ENCODE measurements at regions not wholly inside any gene's neighbourhood (a gene's known extent, or its start where the extent isn't known, plus 50 kb on each side); places are given as distances from the start of the nearest gene placed in this dataset.
"Not testable (repeated sequence)": the region's sequence is repeated elsewhere in the genome, so short reads cannot be mapped to it uniquely, and the experiment has no call there.

GRCh38 chr7:17095931-17096330 lies 202.5 kb upstream of the AHR start:
- DNase-seq = no peak

- DNase-seq = no peak
These were observed 200.7 kb upstream of the AHR start for GRCh38 chr7:17097668-17098297.

- DNase-seq = no peak
These were observed 199.9 kb upstream of the AHR start for GRCh38 chr7:17098515-17098914.

DNA sequence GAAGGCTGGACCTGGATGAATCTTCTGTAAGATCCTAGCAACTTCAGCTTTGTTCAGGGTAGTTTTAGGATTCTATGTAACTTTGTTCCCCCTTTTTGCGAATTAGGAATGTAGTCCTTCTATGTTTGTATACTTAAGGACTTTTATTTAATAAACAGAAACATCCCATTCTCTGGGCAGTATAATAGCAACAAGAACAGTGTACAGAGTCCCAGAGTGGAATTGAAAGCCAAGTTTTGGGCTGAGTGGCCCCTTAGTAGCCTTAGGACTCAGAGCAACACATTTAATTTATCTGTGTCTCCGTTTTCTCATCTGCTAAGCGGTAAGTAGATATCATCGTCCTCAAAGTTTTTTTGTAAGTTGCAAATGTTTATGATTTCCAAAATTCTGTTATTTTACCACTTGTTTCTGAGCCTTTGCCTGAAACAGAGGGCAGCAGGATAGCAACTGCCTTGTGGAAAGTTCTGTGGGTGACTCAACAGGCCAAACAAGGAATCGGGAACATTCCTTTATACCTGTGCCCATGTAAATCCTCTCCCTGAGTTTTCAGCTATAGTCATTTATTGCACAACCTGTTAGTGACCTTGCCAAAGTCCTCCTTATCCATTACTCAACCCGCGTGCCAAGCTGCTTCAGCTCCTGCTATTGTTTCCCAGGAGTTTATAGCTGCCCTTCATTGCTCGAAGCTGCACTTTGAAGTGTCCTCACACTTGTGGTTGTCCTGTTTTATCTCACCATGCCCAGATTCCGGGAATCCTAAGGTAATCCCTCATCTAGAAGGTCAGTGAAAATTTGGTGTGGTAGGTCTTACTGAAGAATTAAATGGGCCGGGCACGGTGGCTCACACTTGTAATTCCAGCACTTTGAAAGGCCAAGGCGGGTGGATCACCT lies 199.1 kb upstream of the AHR start:
- DNase-seq = no peak

DNA sequence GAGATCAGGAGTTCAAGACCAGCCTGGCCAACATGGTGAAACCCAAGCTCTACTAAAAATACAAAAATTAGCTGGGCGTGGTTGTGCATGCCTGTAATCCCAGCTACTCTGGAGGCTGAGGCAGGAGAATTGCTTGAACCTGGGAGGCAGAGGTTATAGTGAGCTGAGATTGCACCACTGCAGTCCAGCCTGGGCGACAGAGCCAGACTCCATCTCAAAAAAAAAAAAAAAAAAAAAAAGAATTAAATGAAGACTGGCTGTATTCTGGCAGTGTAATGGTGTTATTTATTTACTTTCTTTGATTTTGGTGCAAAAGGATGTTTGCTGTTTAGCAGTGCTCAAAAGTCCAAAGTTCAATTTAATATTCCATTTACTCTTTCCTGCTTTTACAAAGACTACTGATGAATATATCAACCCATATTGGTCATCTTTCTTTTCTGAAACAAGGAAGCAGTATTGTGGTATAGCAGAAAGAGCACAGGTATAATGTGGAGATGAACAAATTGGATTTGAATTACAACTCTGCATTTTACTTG lies 198.4 kb upstream of the AHR start:
- not testable (repeated sequence) for DNase-seq

DNA sequence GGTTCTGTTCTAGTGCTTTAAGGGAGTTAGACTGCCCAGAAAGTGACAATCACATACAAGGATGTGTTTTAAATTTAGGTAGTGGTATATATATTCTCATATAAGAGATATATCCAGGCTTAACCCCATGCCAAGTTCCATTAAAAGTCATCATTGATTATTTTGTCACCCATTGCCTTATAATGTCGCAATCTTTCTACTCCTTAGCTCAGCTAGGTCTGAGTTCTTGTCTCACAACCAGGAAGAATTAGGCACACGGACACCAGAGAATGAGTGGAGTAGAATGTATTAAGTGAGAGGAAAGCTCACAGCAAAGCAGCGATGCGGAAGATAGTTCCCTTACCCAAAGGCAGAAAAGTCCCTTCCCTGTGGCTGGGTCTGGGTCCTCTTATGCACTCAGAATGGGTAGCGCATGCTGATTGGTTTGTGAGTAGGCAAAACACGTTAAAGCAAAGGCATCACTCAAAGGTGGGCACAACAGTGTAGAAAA lies 197.2 kb upstream of the AHR start:
- DNase-seq = no peak

- no peak for DNase-seq
These were observed 195.3 kb upstream of the AHR start for GRCh38 chr7:17103170-17103569.

DNA sequence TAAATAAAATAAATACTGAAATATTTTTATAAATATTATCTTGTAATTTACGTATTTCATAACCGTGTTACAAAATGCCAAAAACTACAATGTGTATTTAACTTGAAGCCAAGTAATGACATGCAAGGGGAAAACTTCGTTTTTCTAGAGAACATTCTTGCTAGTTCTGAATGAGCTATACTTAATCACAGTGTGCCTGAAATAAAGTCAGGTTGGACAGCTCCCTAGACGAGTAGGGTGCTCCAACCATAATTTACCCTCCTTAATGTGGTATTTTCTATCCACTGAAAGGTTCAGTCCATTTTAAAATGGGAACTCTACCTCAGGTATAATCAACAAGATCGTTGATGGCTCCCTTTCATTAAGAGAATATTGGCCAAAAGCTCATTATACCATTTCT lies 194.5 kb upstream of the AHR start:
- DNase-seq = no peak

GRCh38 chr7:17104419-17104818 lies 194.0 kb upstream of the AHR start:
- DNase-seq = no peak

- DNase-seq = no peak
These were observed 192.8 kb upstream of the AHR start for GRCh38 chr7:17105701-17106100.

DNA sequence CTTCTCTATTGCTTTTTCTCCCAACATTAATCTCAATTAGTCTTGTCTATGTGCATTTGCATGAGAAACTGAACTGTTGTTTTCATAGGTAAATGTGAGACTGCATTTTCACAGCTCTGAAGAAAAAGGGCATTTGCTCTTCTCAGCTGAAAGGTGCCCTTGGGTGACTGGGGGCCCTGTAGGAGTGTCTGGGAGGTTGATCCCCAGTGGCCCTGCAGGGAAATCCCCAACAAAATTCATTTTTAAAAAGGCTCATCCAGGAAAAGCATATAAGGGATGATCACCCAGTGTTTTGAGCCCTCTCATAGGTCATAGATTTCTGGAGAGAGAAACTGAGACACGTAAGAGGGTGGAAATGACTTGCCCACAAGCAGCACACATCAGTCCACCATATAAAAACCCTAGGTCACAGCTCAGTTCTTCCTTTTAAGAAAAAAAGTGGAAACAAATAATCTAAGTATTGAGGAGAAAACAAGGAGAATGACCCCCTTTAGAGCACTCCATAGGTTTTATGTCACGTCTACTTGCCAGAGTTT lies 190.3 kb upstream of the AHR start:
- DNase-seq = no peak

DNA sequence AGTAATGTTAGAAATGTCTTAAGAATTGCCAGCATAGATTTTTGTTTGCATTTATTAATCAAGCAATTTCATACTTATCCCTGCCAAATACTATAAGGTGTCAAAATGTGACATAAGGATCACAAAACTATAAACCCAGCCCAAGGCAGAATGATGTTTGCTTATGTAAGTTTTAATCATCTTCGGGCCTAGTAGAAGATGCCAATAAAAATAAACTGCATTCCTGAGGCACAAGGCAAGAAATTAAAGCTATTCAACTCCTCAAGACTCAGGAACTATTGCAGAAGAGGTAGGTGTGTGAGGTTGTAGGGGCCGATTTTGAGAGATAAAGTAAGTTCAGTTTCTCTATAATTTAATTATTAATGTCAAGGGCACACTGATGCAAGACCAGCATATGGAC lies 189.4 kb upstream of the AHR start:
- no peak for DNase-seq

DNA sequence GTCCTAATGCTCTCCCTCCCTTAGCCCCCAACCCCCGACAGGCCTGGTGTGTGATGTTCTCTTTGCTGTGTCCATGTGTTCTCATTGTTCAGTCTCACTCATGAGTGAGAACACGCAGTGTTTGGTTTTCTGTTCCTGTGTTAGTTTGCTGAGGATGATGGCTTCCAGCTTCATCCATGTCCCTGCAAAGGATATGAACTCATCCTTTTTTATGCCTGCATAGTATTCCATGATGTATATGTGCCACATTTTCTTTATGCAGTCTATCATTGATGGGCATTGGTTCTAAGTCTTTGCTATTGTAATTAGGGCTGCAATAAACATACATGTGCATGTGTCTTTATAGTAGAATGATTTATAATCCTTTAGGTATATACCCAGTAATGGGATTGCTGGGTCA lies 184.7 kb upstream of the AHR start:
- DNase-seq = not testable (repeated sequence)

GRCh38 chr7:17118412-17118811 lies 180.0 kb upstream of the AHR start:
- DNase-seq = no peak

DNA sequence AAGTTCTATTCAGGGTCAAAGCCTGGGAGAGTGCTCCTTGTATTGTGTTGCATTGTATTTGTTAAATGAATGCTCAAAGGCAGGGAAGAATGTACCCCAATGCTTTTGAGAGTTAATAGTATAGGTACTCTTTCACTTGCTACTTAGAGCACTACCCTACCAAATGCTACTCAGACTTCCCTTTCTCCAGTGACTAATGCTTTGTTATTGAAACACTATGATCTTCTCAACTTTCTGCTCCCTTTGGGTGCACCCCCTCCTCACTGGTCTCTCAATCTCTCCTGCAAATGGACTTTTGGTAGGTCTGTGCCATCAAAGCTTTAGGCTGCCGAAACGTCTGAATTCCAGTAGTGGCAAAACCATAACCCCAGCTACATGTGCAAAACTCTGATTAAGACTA lies 177.7 kb upstream of the AHR start:
- no peak for DNase-seq

- no peak for DNase-seq
These were observed 176.8 kb upstream of the AHR start for GRCh38 chr7:17121671-17122070.

- no peak for DNase-seq
These were observed 175.4 kb upstream of the AHR start for GRCh38 chr7:17123020-17123419.

- DNase-seq = no peak
These were observed 171.8 kb upstream of the AHR start for GRCh38 chr7:17126413-17127268.

GRCh38 chr7:17129218-17129617 lies 169.2 kb upstream of the AHR start:
- no peak for DNase-seq

DNA sequence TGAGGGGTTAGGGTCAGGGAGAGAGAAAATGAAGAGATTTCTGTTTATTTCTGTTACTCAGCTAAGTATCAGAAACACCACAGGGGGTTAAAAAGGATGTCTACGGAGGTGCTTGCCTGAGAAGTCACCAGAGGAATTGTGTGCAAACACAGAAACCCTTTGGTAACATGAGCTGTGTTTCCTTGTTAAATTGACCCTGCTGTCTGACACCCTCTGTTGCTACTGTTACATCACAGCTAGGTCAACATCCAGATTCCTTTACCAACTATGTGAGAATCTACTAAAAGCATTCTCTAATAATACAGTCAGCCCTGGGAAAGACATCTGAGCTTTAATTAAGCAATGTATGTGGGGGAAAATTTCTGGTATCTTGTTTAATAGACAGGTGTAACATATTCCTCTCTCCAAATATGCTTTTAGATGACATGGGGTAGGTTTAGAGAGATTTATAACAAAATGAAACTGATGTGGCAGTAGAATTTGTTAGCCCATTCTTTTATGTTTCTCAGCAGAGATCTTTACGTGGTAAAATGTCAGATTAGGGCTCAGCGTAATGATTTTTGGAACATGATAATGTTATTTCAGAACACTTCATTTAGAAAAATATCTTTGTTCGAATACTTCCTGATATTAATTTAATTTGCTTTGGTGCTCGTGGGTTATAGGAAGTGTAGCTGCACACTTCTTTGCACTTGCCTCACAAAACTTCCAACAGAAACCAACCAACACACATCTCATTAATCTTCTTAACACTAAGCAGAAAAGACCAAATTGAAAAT lies 168.0 kb upstream of the AHR start:
- DNase-seq = no peak

DNA sequence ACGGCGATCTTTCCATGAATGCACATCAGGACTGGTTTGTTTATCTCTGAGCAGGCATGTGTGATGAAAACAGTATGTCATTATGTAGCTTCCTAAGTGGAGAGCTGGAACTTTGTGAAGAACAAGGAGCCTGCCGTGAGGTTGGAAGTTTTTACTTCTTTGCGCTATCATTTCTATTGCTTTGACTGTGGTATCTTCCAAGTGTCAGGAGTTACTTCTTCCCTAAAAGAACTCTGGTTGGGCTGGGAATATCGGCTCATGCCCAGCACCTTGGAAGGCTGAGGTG lies 167.4 kb upstream of the AHR start:
- no peak for DNase-seq

DNA sequence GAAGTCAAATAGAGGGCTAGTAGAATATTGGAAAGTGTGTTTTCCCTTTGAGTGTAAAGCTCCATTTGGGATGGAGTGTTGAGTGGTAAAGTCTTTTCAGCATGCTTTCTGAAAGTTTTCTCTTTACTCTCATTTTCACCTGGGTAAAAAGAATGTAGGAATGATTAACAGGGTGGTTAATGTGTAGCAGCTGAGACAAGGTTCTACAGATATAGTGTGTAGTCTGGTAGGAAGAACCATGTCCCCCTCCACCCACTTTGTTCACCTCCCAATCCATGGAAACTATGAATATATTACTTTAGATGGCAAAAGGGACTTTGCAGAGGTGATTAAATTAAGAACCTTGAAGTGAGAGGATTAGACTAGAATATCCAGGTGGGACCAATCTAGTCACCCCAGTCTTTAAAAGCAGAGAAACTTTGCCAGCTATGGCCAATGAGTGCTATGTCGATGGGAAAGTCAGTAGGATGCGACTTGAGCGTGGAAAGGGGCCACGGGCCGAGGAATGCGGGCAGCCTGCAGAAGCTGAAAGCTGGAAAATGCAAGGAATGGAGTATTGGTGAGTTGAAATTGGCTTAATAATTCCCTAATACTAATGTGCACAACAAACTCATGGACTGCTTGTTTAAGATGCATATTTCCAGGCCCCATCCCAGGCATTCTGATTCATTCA lies 166.3 kb upstream of the AHR start:
- DNase-seq = no peak

Data from stimulated activated naive CD4-positive, alpha-beta T cell treated with Interleukin-2 at 50 U/mL for 16 hours (primary cell).